ENCODE measurements at regions not wholly inside any gene's neighbourhood (a gene's known extent, or its start where the extent isn't known, plus 50 kb on each side); places are given as distances from the start of the nearest gene placed in this dataset.
A peak's percentile ranks its signal among the peaks of the same experiment; 100 is the strongest.

- Histone ChIP-seq H3K9me3 (replicated peaks; ENCODE audit: control insufficient read depth, insufficient read depth, low read length) (no peaks in the 10 kb centered on the region), H3K4me1 (ENCODE audit: control insufficient read depth, insufficient read depth, low read length) (peaks cover 57% of the 10 kb centered on the region), H3K9ac (ENCODE audit: control insufficient read depth, insufficient read depth, low read length) (peak overlapping the region; percentile 37), H3K4me3 (no peak overlapping the region), H4K20me1 (ENCODE audit: control insufficient read depth, insufficient read depth) (no peaks in the 10 kb centered on the region), H3K4me2 (ENCODE audit: control insufficient read depth, insufficient read depth) (peak overlapping the region; percentile 48), H3K27me3 (replicated peaks in 1 of 2; ENCODE audit: control insufficient read depth in 2 of 2, insufficient read depth in 2 of 2, low read length in 1 of 2) (no peaks in the 10 kb centered on the region), H3K27ac (ENCODE audit: control insufficient read depth, insufficient read depth) (peak overlapping the region; percentile 90), H3K79me2 (ENCODE audit: control insufficient read depth, insufficient read depth, low read length) (peaks cover 2% of the 10 kb centered on the region; the same call in 1 of the 2 replicates), H2AFZ (ENCODE audit: control insufficient read depth, low read depth, low read length) (no peak overlapping the region; the same call in 1 of the 2 replicates), H3K36me3 (ENCODE audit: control insufficient read depth in 2 of 2, insufficient read depth in 2 of 2, low read length in 1 of 2) (no peaks in the 10 kb centered on the region)
- WGBS (ENCODE audit: insufficient coverage, insufficient replicate concordance, low lambda C conversion rate, missing lambda C conversion rate), result under 1% methylated on average over 13 of the region's 13 CpGs
- intact Hi-C loops (cut with micrococcal nuclease; ENCODE audit: unreplicated experiment) (loop anchor here (2.0 to 5.0 kb wide), 2 partner anchors 107 to 126 kb away; no protein-coding TSS in a partner anchor), in situ Hi-C loops (cut with MboI) (no loop called here)
- POLR2A ChIA-PET, result interaction anchor here (0.5 to 4.7 kb wide), 7 partner anchors 8 to 464 kb away, joined by 3 to 33 read pairs (median 3); no protein-coding TSS in a partner anchor
- ATAC-seq, result peak; percentile 63
- RAD21 ChIA-PET (ENCODE audit: unreplicated experiment), result interaction anchor here (0.8 to 5.0 kb wide), 36 partner anchors 13 to 454 kb away, joined by 3 to 98 read pairs (median 6); no protein-coding TSS in a partner anchor
- FAIRE-seq, result peak; percentile 27
- peak; percentile 86 for DNase-seq (ENCODE audit: low read depth, low spot score)
- BruUV-seq (replicated peaks), result no TSS peak
- CTCF ChIA-PET, result interaction anchor here (0.5 to 5.0 kb wide), 34 partner anchors 12 to 439 kb away, joined by 3 to 79 read pairs (median 4); no protein-coding TSS in a partner anchor
- SMC1A ChIA-PET (ENCODE audit: uncharacterized antibody, unreplicated experiment), result interaction anchor here (0.8 to 5.5 kb wide), 43 partner anchors 9 to 465 kb away, joined by 3 to 70 read pairs (median 5); no protein-coding TSS in a partner anchor
- TF ChIP-seq ZBTB40 (IDR thresholded peaks at IDR 0.05; ENCODE audit: borderline replicate concordance), result no peak
- no peak for TF ChIP-seq MYB (IDR thresholded peaks at IDR 0.05; ENCODE audit: borderline replicate concordance, low read depth, low read length)
- TF ChIP-seq ZBTB33 (IDR thresholded peaks at IDR 0.05), result no peak
- no peak for TF ChIP-seq ATF7 (IDR thresholded peaks at IDR 0.05; ENCODE audit: low read depth)
- TF ChIP-seq EGR1 (IDR thresholded peaks at IDR 0.05; ENCODE audit: borderline replicate concordance in 1 of 2, low read depth in 2 of 2, low read length in 2 of 2), result no peak
- TF ChIP-seq DPF2 (IDR thresholded peaks at IDR 0.05), result peak; percentile 32; the same call in 1 of the 2 replicates
- no peak for TF ChIP-seq PAX5 (IDR thresholded peaks at IDR 0.05; ENCODE audit: borderline replicate concordance, low read depth, low read length)
- no peak for TF ChIP-seq SMAD1 (IDR thresholded peaks at IDR 0.05; ENCODE audit: low read depth, partially characterized antibody)
- no peak for TF ChIP-seq USF2 (IDR thresholded peaks at IDR 0.05; ENCODE audit: borderline replicate concordance, low read depth, low read length)
- no peak for TF ChIP-seq MEF2A (IDR thresholded peaks at IDR 0.05; ENCODE audit: insufficient read depth, low read depth, low read length)
- TF ChIP-seq MXI1 (IDR thresholded peaks at IDR 0.05; ENCODE audit: low read depth, low read length), result no peak
- TF ChIP-seq SPI1 (IDR thresholded peaks at IDR 0.05; ENCODE audit: borderline replicate concordance, insufficient read depth, low read depth, low read length), result peak; percentile 47; the same call in 1 of the 2 replicates
- TF ChIP-seq, protein P1, sequence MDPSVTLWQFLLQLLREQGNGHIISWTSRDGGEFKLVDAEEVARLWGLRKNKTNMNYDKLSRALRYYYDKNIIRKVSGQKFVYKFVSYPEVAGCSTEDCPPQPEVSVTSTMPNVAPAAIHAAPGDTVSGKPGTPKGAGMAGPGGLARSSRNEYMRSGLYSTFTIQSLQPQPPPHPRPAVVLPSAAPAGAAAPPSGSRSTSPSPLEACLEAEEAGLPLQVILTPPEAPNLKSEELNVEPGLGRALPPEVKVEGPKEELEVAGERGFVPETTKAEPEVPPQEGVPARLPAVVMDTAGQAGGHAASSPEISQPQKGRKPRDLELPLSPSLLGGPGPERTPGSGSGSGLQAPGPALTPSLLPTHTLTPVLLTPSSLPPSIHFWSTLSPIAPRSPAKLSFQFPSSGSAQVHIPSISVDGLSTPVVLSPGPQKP (IDR thresholded peaks at IDR 0.05; ENCODE audit: low read depth, low read length), result no peak
- TF ChIP-seq SP1 (IDR thresholded peaks at IDR 0.05; ENCODE audit: low read depth, low read length), result no peak
- 0 out of 2 replicates have a peak, but pooled peaks have one; percentile 55 for TF ChIP-seq ZBED1 (IDR thresholded peaks at IDR 0.05; ENCODE audit: borderline replicate concordance)
Measured at GRCh38 chr12:12008931-12009611, 61.7 kb upstream of the BCL2L14 start.

All from GM12878 (cell line).